Progenitor cell of endocrine pancreas (in vitro differentiated cells): ENCODE measurements at regions not wholly inside any gene's neighbourhood (a gene's known extent, or its start where the extent isn't known, plus 50 kb on each side); places are given as distances from the start of the nearest gene placed in this dataset.

Experiments used
- DNase-seq: peaks from one replicate; pipeline ENCODE4 v3.0.0; 2021; ENCODE audit warnings: low spot score; ENCODE audit not compliant: unreplicated experiment
- H3K27ac Mint-ChIP-seq: 2 replicates; pipeline ENCODE4 v1.8.0; 2021; ENCODE audit warnings: mild to moderate bottlenecking, moderate library complexity, mixed read lengths
- H3K27me3 Mint-ChIP-seq: 2 replicates; pipeline ENCODE4 v1.8.0; 2021; ENCODE audit warnings: mixed read lengths
- H3K36me3 Mint-ChIP-seq: 2 replicates; pipeline ENCODE4 v1.8.0; 2022; ENCODE audit warnings: mixed read lengths; ENCODE audit not compliant: insufficient read depth
- H3K4me1 Mint-ChIP-seq: 2 replicates; pipeline ENCODE4 v1.8.0; 2021; ENCODE audit warnings: low read depth, mixed read lengths
- H3K4me3 Mint-ChIP-seq: 2 replicates; pipeline ENCODE4 v1.8.0; 2021; ENCODE audit warnings: low read depth, mild to moderate bottlenecking, moderate library complexity, mixed read lengths
- H3K9me3 Mint-ChIP-seq: 2 replicates; pipeline ENCODE4 v1.8.0; 2021; ENCODE audit warnings: low read depth, mixed read lengths
- CTCF ChIP-seq: fragments of 200-600 bp; sonication (generic); IDR thresholded peaks from one replicate; pipeline ENCODE4 v1.5.0; 2021; ENCODE audit warnings: antibody characterized with exemption, mild to moderate bottlenecking; ENCODE audit not compliant: unreplicated experiment

GRCh38 chr4:134650461-134650860 is 448.9 kb upstream of the PABPC4L start:
- H3K4me3 Mint-ChIP-seq = no peak overlapping the region
- H3K27ac Mint-ChIP-seq = no peak overlapping the region
- no peak for DNase-seq
- no peaks in the 10 kb centered on the region for H3K36me3 Mint-ChIP-seq
- no peak for TF ChIP-seq CTCF
- no peaks in the 10 kb centered on the region for H3K27me3 Mint-ChIP-seq
- peaks cover 3% of the 10 kb centered on the region for H3K9me3 Mint-ChIP-seq
- H3K4me1 Mint-ChIP-seq = no peaks in the 10 kb centered on the region

- DNase-seq = no peak
- TF ChIP-seq CTCF = no peak
- Mint-ChIP-seq H3K9me3 (peaks cover 14% of the 10 kb centered on the region), H3K36me3 (no peaks in the 10 kb centered on the region), H3K27ac (no peak overlapping the region), H3K4me1 (no peaks in the 10 kb centered on the region), H3K27me3 (no peaks in the 10 kb centered on the region), H3K4me3 (no peak overlapping the region)
These were observed 444.2 kb upstream of the PABPC4L start for GRCh38 chr4:134645778-134646177.

- DNase-seq = no peak
- Mint-ChIP-seq H3K4me1 (peaks cover 6% of the 10 kb centered on the region), H3K36me3 (no peaks in the 10 kb centered on the region), H3K27ac (no peak overlapping the region), H3K27me3 (no peaks in the 10 kb centered on the region), H3K9me3 (no peaks in the 10 kb centered on the region), H3K4me3 (no peak overlapping the region)
- TF ChIP-seq CTCF = no peak
These were observed 434.9 kb upstream of the PABPC4L start for GRCh38 chr4:134636338-134637051.

- TF ChIP-seq CTCF = no peak
- Mint-ChIP-seq H3K27ac (no peak overlapping the region), H3K9me3 (no peaks in the 10 kb centered on the region), H3K4me3 (no peak overlapping the region), H3K27me3 (no peaks in the 10 kb centered on the region), H3K36me3 (no peaks in the 10 kb centered on the region), H3K4me1 (peaks cover 6% of the 10 kb centered on the region)
- no peak for DNase-seq
These were observed 432.7 kb upstream of the PABPC4L start for GRCh38 chr4:134634301-134634700.

- H3K36me3 Mint-ChIP-seq = no peaks in the 10 kb centered on the region
- H3K27ac Mint-ChIP-seq = no peak overlapping the region
- H3K4me1 Mint-ChIP-seq = peaks cover 6% of the 10 kb centered on the region
These were observed 430.5 kb upstream of the PABPC4L start for GRCh38 chr4:134632056-134632455.

More at GRCh38 chr4:134632056-134632455, 430.5 kb upstream of the PABPC4L start:
- Mint-ChIP-seq H3K27me3 (no peaks in the 10 kb centered on the region), H3K9me3 (no peaks in the 10 kb centered on the region), H3K4me3 (no peak overlapping the region)
- DNase-seq = no peak
- TF ChIP-seq CTCF = no peak
